ENCODE measurements at regions not wholly inside any gene's neighbourhood (a gene's known extent, or its start where the extent isn't known, plus 50 kb on each side); places are given as distances from the start of the nearest gene placed in this dataset.

DNA sequence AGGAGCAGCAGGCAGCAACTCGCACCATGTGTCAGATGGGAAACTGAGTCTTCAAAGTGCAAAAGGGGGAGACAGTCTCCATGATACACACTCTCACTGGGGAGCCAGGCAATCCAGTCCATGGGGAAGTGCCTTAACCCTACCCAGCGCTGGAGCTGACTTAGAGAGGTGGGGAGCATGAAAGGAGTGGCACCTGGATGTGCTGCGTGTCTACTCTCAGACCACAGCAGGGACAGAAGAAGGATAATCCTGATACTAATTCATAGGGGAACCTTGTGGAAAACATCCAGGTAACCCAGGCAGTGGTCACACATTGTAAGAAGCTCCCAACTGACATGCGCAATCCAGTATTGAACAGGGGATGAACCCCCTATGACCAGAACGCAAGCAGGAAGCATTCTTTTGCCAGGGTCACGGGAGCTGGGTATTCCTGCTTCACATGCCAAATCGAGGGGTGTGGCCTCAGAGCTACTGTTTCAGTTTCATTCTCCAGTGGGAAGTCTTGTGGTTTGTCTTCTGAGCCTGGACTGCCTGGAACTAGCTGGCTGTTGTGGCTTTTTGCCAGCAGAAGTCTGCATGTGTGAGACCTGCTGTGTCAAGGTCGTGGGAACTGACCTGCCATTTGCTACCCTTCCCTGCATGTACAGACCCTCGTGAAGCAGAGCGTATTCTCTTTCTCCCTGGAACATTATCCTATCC, 367.6 kb upstream of the NDN start:
- no peak for TF ChIP-seq CTCF (IDR thresholded peaks at IDR 0.05)
- TF ChIP-seq POLR2AphosphoS5 (IDR thresholded peaks at IDR 0.05), result no peak
- no peak for TF ChIP-seq POLR2A (IDR thresholded peaks at IDR 0.05)

Data from sigmoid colon (tissue), 4 donors.